ENCODE measurements at regions not wholly inside any gene's neighbourhood (a gene's known extent, or its start where the extent isn't known, plus 50 kb on each side); places are given as distances from the start of the nearest gene placed in this dataset.

DNA sequence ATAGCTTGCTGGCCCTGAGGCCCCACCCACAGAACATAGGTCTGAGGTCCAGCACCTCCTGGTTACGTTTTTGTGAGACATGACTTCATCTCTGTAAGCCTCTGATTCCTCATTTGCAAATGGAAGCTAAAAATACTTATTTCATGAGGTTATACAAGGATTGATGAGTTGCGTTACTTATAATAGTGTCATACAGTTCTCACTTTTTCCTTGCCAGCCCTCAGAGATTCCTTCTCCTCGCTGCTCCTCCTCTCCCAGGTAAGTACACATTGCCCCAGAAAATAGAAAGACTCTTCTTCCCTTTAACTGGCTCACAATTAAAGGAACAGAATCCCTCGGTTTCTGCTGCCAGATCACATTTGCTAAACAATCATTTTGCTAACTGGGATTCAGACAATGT lies 739.2 kb downstream of the VRK1 start:
- TF ChIP-seq, protein P1, sequence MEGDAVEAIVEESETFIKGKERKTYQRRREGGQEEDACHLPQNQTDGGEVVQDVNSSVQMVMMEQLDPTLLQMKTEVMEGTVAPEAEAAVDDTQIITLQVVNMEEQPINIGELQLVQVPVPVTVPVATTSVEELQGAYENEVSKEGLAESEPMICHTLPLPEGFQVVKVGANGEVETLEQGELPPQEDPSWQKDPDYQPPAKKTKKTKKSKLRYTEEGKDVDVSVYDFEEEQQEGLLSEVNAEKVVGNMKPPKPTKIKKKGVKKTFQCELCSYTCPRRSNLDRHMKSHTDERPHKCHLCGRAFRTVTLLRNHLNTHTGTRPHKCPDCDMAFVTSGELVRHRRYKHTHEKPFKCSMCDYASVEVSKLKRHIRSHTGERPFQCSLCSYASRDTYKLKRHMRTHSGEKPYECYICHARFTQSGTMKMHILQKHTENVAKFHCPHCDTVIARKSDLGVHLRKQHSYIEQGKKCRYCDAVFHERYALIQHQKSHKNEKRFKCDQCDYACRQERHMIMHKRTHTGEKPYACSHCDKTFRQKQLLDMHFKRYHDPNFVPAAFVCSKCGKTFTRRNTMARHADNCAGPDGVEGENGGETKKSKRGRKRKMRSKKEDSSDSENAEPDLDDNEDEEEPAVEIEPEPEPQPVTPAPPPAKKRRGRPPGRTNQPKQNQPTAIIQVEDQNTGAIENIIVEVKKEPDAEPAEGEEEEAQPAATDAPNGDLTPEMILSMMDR (IDR thresholded peaks at IDR 0.05; ENCODE audit: insufficient read depth, low read depth, low read length), result no peak
- DNase-seq (ENCODE audit: low read depth), result no peak
- no peak overlapping the region for H3K4me3 ChIP-seq (ENCODE audit: low read depth, low read length)
- H3K36me3 ChIP-seq (ENCODE audit: control insufficient read depth, insufficient read depth, low read length), result no peaks in the 10 kb centered on the region
- ChIA-PET CTCF (no interaction called here), POLR2A (no interaction called here)
- H3K27me3 ChIP-seq (ENCODE audit: control insufficient read depth, insufficient read depth, low read length), result no peaks in the 10 kb centered on the region

DNA sequence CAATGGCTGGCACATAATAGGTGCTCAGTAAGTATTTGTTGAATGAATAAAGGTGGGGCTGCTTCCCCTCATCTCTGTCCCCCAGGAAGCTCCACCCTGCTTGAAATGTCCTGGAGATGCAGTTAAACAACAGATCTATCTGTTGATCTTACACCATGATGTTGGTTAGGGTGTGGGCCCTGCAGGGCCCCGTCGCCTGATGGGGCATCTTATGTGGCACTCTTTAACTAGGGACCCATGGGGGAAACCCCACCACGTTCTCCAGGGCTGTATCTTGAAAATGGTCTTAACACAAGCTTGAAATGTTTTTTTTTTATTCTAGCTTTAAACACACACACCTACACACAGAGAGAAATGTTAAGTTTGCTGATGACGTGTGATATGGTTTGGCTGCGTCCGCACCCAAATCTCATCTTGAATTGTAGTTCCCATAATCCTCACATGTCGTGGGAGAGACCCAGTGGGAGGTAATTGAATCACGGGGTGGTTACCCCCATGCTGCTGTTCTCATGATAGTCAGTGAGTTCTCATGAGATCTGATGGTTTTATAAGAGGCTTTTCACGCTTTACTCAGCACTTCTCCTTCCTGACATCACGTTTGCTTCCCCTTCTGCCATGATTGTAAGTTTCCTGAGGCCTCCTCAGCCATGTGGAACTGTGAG lies 741.7 kb downstream of the VRK1 start:
- no peak for DNase-seq (ENCODE audit: low read depth)
- CTCF ChIA-PET, result no interaction called here
- Histone ChIP-seq H3K27me3 (ENCODE audit: control insufficient read depth, insufficient read depth, low read length) (no peaks in the 10 kb centered on the region), H3K36me3 (ENCODE audit: control insufficient read depth, insufficient read depth, low read length) (no peaks in the 10 kb centered on the region), H3K4me3 (ENCODE audit: low read depth, low read length) (no peak overlapping the region)
- TF ChIP-seq, protein P1 (IDR thresholded peaks at IDR 0.05; ENCODE audit: insufficient read depth, low read depth, low read length), result no peak
- POLR2A ChIA-PET, result no interaction called here

GRCh38 chr14:97539411-97539795 lies 742.2 kb downstream of the VRK1 start:
- ChIA-PET POLR2A (no interaction called here), CTCF (no interaction called here)
- no peaks in the 10 kb centered on the region for H3K36me3 ChIP-seq (ENCODE audit: control insufficient read depth, insufficient read depth, low read length)
- no peak for DNase-seq (ENCODE audit: low read depth)
- TF ChIP-seq, protein P1 (IDR thresholded peaks at IDR 0.05; ENCODE audit: insufficient read depth, low read depth, low read length), result no peak
- no peak overlapping the region for H3K4me3 ChIP-seq (ENCODE audit: low read depth, low read length)
- H3K27me3 ChIP-seq (ENCODE audit: control insufficient read depth, insufficient read depth, low read length), result no peaks in the 10 kb centered on the region

DNA sequence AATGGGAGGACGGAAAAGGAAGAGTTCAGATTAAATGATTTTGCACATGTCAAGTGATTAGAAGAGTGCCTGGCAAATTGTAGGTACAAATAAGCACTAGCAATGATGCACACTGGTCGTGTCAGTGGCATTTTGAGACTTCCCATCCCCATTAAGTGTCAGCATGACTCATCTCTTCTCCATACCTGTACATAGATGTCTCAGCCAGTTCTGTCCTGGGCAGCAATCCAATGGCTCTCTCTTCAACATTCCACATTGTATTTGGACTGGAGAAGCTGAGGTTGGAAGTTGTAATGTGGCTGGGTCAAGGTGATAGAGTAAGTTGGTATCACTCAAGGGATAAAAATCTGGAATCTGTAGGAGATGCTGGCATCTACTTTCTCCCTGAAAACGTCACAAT lies 742.7 kb downstream of the VRK1 start:
- no peaks in the 10 kb centered on the region for H3K27me3 ChIP-seq (ENCODE audit: control insufficient read depth, insufficient read depth, low read length)
- no peak overlapping the region for H3K4me3 ChIP-seq (ENCODE audit: low read depth, low read length)
- DNase-seq (ENCODE audit: low read depth), result no peak
- TF ChIP-seq, protein P1 (IDR thresholded peaks at IDR 0.05; ENCODE audit: insufficient read depth, low read depth, low read length), result no peak
- no peaks in the 10 kb centered on the region for H3K36me3 ChIP-seq (ENCODE audit: control insufficient read depth, insufficient read depth, low read length)
- ChIA-PET CTCF (no interaction called here), POLR2A (no interaction called here)

GRCh38 chr14:97543221-97543620 lies 746.0 kb downstream of the VRK1 start:
- no peak for DNase-seq (ENCODE audit: low read depth)
- CTCF ChIA-PET, result no interaction called here
- H3K27me3 ChIP-seq (ENCODE audit: control insufficient read depth, insufficient read depth, low read length), result no peaks in the 10 kb centered on the region
- POLR2A ChIA-PET, result no interaction called here
- TF ChIP-seq, protein P1 (IDR thresholded peaks at IDR 0.05; ENCODE audit: insufficient read depth, low read depth, low read length), result no peak
- H3K36me3 ChIP-seq (ENCODE audit: control insufficient read depth, insufficient read depth, low read length), result no peaks in the 10 kb centered on the region
- H3K4me3 ChIP-seq (ENCODE audit: low read depth, low read length), result no peak overlapping the region
